K562 (cell line): ENCODE measurements at regions not wholly inside any gene's neighbourhood (a gene's known extent, or its start where the extent isn't known, plus 50 kb on each side); places are given as distances from the start of the nearest gene placed in this dataset.

Experiments used
- ATAC-seq: fragments of 200-7000 bp; cut with Tn5 transposase; 3 replicates; pipeline ENCODE4 v1.9.1; 2020; ENCODE audit warnings: moderate library complexity
- BruUV-seq: library from RNA; stranded (reverse); fragments of 400-500 nt; replicated peaks from 2 replicates; lab custom pipeline; 2021; lab: Mats Ljungman, UMichigan
- CTCF ChIA-PET: fragments of 300-600 bp; formaldehyde crosslinking; extraction: SDS; loops from one replicate; lab custom pipeline; 2021; ENCODE audit warnings: low intra/inter-chr PET ratio; lab: Yijun Ruan, JAX
- POLR2A ChIA-PET: fragments of 300-600, 350-650 bp; sonication (Branson Sonifier 250); formaldehyde crosslinking; extraction: SDS; loops from one replicate; lab custom pipeline; 2021; ENCODE audit warnings: antibody characterized with exemption, inconsistent platforms; lab: Yijun Ruan, JAX
- DNase-seq, 4 experiments: peaks; one replicate each; pipeline versions ENCODE4 v3.0.0 to v3.0.0-alpha.2; 2011 to 2018; ENCODE audit warnings: low spot score in 3 of 4, mixed read lengths in 3 of 4; ENCODE audit errors: extremely low read depth in 1 of 4
- FAIRE-seq: peaks from 2 replicates; lab custom pipeline; 2011; peaks lifted over from hg19 to GRCh38; lab: Jason Lieb, UNC
- H2AFZ ChIP-seq: 2 replicates; pipeline ENCODE4 v1.6.0; 2011; ENCODE audit warnings: low read depth, low read length, control low read depth, inconsistent platforms
- H3K27ac ChIP-seq: fragments of 200-600 bp; 3 replicates; pipeline ENCODE4 v1.8.0; 2011; ENCODE audit warnings: low read depth, mild to moderate bottlenecking, control low read depth, inconsistent platforms, low read length, moderate library complexity, mixed read lengths; ENCODE audit errors: extremely low read depth
- H3K27me3 ChIP-seq, 2 experiments: fragments of 300-600 bp in 1 of 2; 2 replicates in 1 of 2; 3 replicates in 1 of 2; pipeline versions ENCODE4 v1.6.0 to v1.8.0; 2011; ENCODE audit warnings: inconsistent platforms in 2 of 2, low read length in 2 of 2, mild to moderate bottlenecking in 1 of 2, mixed read lengths in 1 of 2, moderate library complexity in 1 of 2; ENCODE audit not compliant: control insufficient read depth in 2 of 2, insufficient read depth in 2 of 2
- H3K36me3 ChIP-seq: fragments of 300-600 bp; 3 replicates; pipeline ENCODE4 v1.8.0; 2011; ENCODE audit warnings: mild to moderate bottlenecking, low read length, inconsistent platforms; ENCODE audit not compliant: control insufficient read depth, insufficient read depth
- H3K4me1 ChIP-seq, 2 experiments: fragments of 200-600 bp in 1 of 2; replicated peaks in 1 of 2; 2 replicates in 1 of 2; 3 replicates in 1 of 2; pipeline versions ENCODE4 v1.5.1 to v1.8.0; 2011; ENCODE audit warnings: inconsistent platforms in 2 of 2, low read length in 2 of 2, mild to moderate bottlenecking in 1 of 2, mixed read lengths in 1 of 2, moderate library complexity in 1 of 2; ENCODE audit not compliant: control insufficient read depth in 2 of 2, insufficient read depth in 2 of 2
- H3K4me2 ChIP-seq: 2 replicates; pipeline ENCODE4 v1.6.1; 2011; ENCODE audit warnings: low read length, control low read depth, inconsistent platforms, mixed read lengths; ENCODE audit not compliant: insufficient read depth
- H3K4me3 ChIP-seq: fragments of 200-600 bp; sonication (generic), shearing (Covaris generic); 2 replicates; pipeline ENCODE4 v1.5.1; 2016; ENCODE audit warnings: control low read depth, inconsistent platforms
- H3K79me2 ChIP-seq: fragments of 200-600 bp; 3 replicates; pipeline ENCODE4 v1.8.0; 2011; ENCODE audit warnings: low read length, inconsistent platforms; ENCODE audit not compliant: control insufficient read depth, insufficient read depth
- H3K9ac ChIP-seq, 2 experiments: 2 replicates each; pipeline versions ENCODE4 v1.6.0 to v1.6.1; 2011; ENCODE audit warnings: low read depth in 2 of 2, low read length in 2 of 2, control low read depth in 1 of 2, inconsistent platforms in 1 of 2, mild to moderate bottlenecking in 1 of 2, mixed read lengths in 1 of 2; ENCODE audit not compliant: insufficient read depth in 1 of 2
- H3K9me1 ChIP-seq: one replicate; pipeline ENCODE4 v1.6.0; 2011; ENCODE audit warnings: inconsistent platforms, mild to moderate bottlenecking, low read length, moderate library complexity; ENCODE audit not compliant: control insufficient read depth, insufficient read depth
- H3K9me3 ChIP-seq: replicated peaks from 2 replicates; pipeline ENCODE4 v1.5.1; 2011; ENCODE audit warnings: low read depth, low read length, inconsistent platforms; ENCODE audit not compliant: control insufficient read depth, insufficient read depth
- H4K20me1 ChIP-seq: replicated peaks from 2 replicates; pipeline ENCODE4 v1.6.1; 2011; ENCODE audit warnings: low read length, inconsistent platforms, mixed read lengths; ENCODE audit not compliant: control insufficient read depth, insufficient read depth
- BCLAF1 ChIP-seq, 2 experiments: fragments of 450-650 bp in 1 of 2; IDR thresholded peaks; 2 replicates each; pipeline ENCODE4 v1.6.1; 2011 to 2017; ENCODE audit warnings: low read depth in 2 of 2, antibody characterized with exemption in 1 of 2, borderline replicate concordance in 1 of 2, low read length in 1 of 2, mild to moderate bottlenecking in 1 of 2, mixed read lengths in 1 of 2; ENCODE audit not compliant: control insufficient read depth in 1 of 2
- ETV5 ChIP-seq: sonication (generic); formaldehyde crosslinking; IDR thresholded peaks from 2 replicates; pipeline ENCODE4 v1.4.0; 2020; ENCODE audit warnings: low read depth, mild to moderate bottlenecking, missing genetic modification reagents
- HCFC1 ChIP-seq: IDR thresholded peaks from 2 replicates; pipeline ENCODE4 v1.6.1; 2012; ENCODE audit warnings: low read depth, low read length, improper control_type of control experiment
- HSF4 ChIP-seq: fragments of 250-450 bp; sonication (Bioruptor Pico); IDR thresholded peaks from 2 replicates; pipeline ENCODE4 v2.1.2; 2022; ENCODE audit warnings: mild to moderate bottlenecking, moderate library complexity, borderline replicate concordance
- L3MBTL2 ChIP-seq: fragments of 450-650 bp; IDR thresholded peaks from 2 replicates; pipeline ENCODE4 v1.6.1; 2016; ENCODE audit warnings: mild to moderate bottlenecking, moderate library complexity
- LARP7 ChIP-seq: fragments of 450-650 bp; IDR thresholded peaks from 2 replicates; pipeline ENCODE4 v1.6.1; 2016
- NKRF ChIP-seq: fragments of 450-650 bp; IDR thresholded peaks from 2 replicates; pipeline ENCODE4 v1.6.1; 2016; ENCODE audit warnings: borderline replicate concordance
- RAD21 ChIP-seq, 2 experiments: fragments of 250-450 bp in 1 of 2; fragments of 450-650 bp in 1 of 2; sonication (Bioruptor Pico) in 1 of 2; formaldehyde crosslinking in 1 of 2; IDR thresholded peaks in 1 of 2; conservative IDR thresholded peaks in 1 of 2; 2 replicates each; pipeline versions ENCODE4 v1.4.0 to v1.8.0; 2020 to 2022; ENCODE audit warnings: mild to moderate bottlenecking in 2 of 2, moderate library complexity in 1 of 2
- STAT5B ChIP-seq: fragments of 250-450 bp; sonication (Bioruptor Pico); IDR thresholded peaks from 2 replicates; pipeline ENCODE4 v1.8.0; 2021; ENCODE audit warnings: mild to moderate bottlenecking, inconsistent platforms
- ZNF165 ChIP-seq: fragments of 250-450 bp; sonication (Bioruptor Pico); IDR thresholded peaks from 2 replicates; pipeline ENCODE4 v1.4.0; 2020; ENCODE audit warnings: borderline replicate concordance
- ZNF717 ChIP-seq: fragments of 250-450 bp; sonication (Bioruptor Pico); IDR thresholded peaks from 2 replicates; pipeline ENCODE4 v1.5.0; 2021
- ZNF830 ChIP-seq: fragments of 250-450 bp; sonication (Bioruptor Pico); IDR thresholded peaks from 2 replicates; pipeline ENCODE4 v1.5.0; 2021; ENCODE audit warnings: mild to moderate bottlenecking
- WGBS: fragments of 100-300 bp; shearing (Covaris generic); methylation state at CpG from one replicate; pipeline ENCODE4 v1.1.6; 2016; ENCODE audit warnings: low coverage, mixed read lengths; ENCODE audit not compliant: insufficient coverage; ENCODE audit errors: missing lambda C conversion rate; 5-methylcytosine and 5-hydroxymethylcytosine counted together
- in situ Hi-C: fragments of 300-500 bp; cut with MboI; formaldehyde crosslinking; loops from 4 replicates; pipeline ENCODE4 v1.15.0; 2018; ENCODE audit warnings: inconsistent platforms, mixed read lengths
- intact Hi-C: fragments of 100-400 bp; cut with micrococcal nuclease; formaldehyde crosslinking; loops from 2 replicates; pipeline ENCODE4 v1.14.2; 2022

- TF ChIP-seq LARP7, result no peak
Measured at GRCh38 chr12:125690841-125691240, 625.6 kb downstream of the AACS start (continued).

DNA sequence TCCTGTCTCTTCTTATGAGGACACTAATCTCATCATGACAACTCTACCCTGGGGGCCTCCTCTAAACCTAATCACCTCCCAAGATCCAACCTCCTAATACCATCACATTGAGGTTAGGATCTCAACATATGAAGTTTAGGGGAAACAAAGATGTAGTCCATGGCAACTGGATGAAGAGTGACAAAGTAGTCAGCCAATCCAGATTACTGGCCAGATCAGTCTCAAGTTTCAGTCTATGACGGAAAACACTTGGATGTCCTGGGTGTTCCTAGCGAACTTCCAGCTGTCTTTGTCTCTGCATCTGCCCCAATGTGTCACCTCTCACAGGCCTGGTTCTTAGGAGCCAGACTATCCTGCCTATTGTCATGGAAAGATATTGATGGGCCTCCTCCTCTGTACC, 630.8 kb downstream of the AACS start:
- no peak overlapping the region for H3K4me3 ChIP-seq
- BruUV-seq, result no TSS peak
- no peak for FAIRE-seq
- no peaks in the 10 kb centered on the region for H3K4me1 ChIP-seq
- H3K4me2 ChIP-seq, result no peak overlapping the region
- H3K79me2 ChIP-seq, result no peaks in the 10 kb centered on the region
- H3K27ac ChIP-seq, result no peak overlapping the region
- POLR2A ChIA-PET, result no interaction called here
- no peaks in the 10 kb centered on the region for H4K20me1 ChIP-seq
- no peaks in the 10 kb centered on the region for H3K27me3 ChIP-seq
- no peak overlapping the region for H3K9ac ChIP-seq
- intact Hi-C loops (no loop called here), in situ Hi-C loops (no loop called here)
- H3K36me3 ChIP-seq, result no peaks in the 10 kb centered on the region
- no peak for DNase-seq
- WGBS, result 0% methylated on average over 2 of the region's 2 CpGs
- ATAC-seq, result no peak
- H3K9me3 ChIP-seq, result no peaks in the 10 kb centered on the region
- H2AFZ ChIP-seq, result no peak overlapping the region
- CTCF ChIA-PET, result no interaction called here
- H3K9me1 ChIP-seq, result no peaks in the 10 kb centered on the region
- TF ChIP-seq L3MBTL2 (no peak), ZNF830 (CRISPR knock-in tag) (no peak), NKRF (no peak), ZNF165 (CRISPR knock-in tag) (no peak), RAD21 (CRISPR knock-in tag; conservative IDR thresholded peaks at IDR 0.05 in 1 of 2, IDR thresholded peaks at IDR 0.05 in 1 of 2) (no peak), HCFC1 (no peak), STAT5B (no peak), ETV5 (CRISPR knock-in tag) (no peak), ZNF717 (CRISPR knock-in tag) (no peak), BCLAF1 (IDR thresholded peaks at IDR 0.05; ENCODE audit: borderline replicate concordance in 1 of 2, control insufficient read depth in 1 of 2, low read depth in 2 of 2, low read length in 1 of 2) (no peak), HSF4 (CRISPR knock-in tag) (no peak)
